A549 (cell line): ENCODE measurements at regions not wholly inside any gene's neighbourhood (a gene's known extent, or its start where the extent isn't known, plus 50 kb on each side); places are given as distances from the start of the nearest gene placed in this dataset.

Experiments
- CBX2 ChIP-seq: fragments of 200-600 bp; sonication (generic); IDR thresholded peaks from 2 replicates; pipeline ENCODE4 v1.6.1; 2016; ENCODE audit warnings: low read depth, mild to moderate bottlenecking, borderline replicate concordance
- ELK1 ChIP-seq: fragments of 150-350 bp; IDR thresholded peaks from 2 replicates; pipeline ENCODE4 v1.6.1; 2014; ENCODE audit warnings: low read depth, mild to moderate bottlenecking, low read length
- EP300 ChIP-seq, 2 experiments: fragments of >200 bp; sonication (Bioruptor Twin); formaldehyde crosslinking; IDR thresholded peaks; 2 replicates in 1 of 2; 3 replicates in 1 of 2; pipeline ENCODE4 v1.6.1; 2016 to 2017
- FOSL2 ChIP-seq, 2 experiments: fragments of 450-650 bp in 1 of 2; fragments of >200 bp in 1 of 2; sonication (Bioruptor Twin) in 1 of 2; formaldehyde crosslinking; IDR thresholded peaks; 2 replicates each; pipeline versions ENCODE4 v1.5.0 to v1.6.1; 2016 to 2020; ENCODE audit warnings: mild to moderate bottlenecking in 1 of 2, moderate library complexity in 1 of 2
- HOXA7 ChIP-seq: fragments of 250-450 bp; sonication (Bioruptor Pico); IDR thresholded peaks from 2 replicates; pipeline ENCODE4 v1.5.0; 2020; ENCODE audit warnings: mild to moderate bottlenecking, moderate library complexity
- MAX ChIP-seq: IDR thresholded peaks from 2 replicates; pipeline ENCODE4 v1.6.1; 2012
- MAZ ChIP-seq: fragments of 150-350 bp; IDR thresholded peaks from 2 replicates; pipeline ENCODE4 v1.6.1; 2014; ENCODE audit warnings: antibody characterized with exemption, low read depth, low read length, borderline replicate concordance
- NPAS2 ChIP-seq: fragments of 250-450 bp; sonication (Bioruptor Pico); IDR thresholded peaks from 2 replicates; pipeline ENCODE4 v1.8.0; 2022; ENCODE audit warnings: mild to moderate bottlenecking, moderate library complexity, borderline replicate concordance
- POLR2A ChIP-seq: IDR thresholded peaks from 2 replicates; pipeline ENCODE4 v1.6.1; 2012; ENCODE audit warnings: mild to moderate bottlenecking, low read length
- POLR2AphosphoS2 ChIP-seq: conservative IDR thresholded peaks from 2 replicates; pipeline ENCODE4 v1.6.1; 2012; ENCODE audit warnings: low read length, improper control_type of control experiment, inconsistent platforms
- RAD21 ChIP-seq, 2 experiments: fragments of >200 bp in 1 of 2; sonication (Bioruptor Twin) in 1 of 2; formaldehyde crosslinking in 1 of 2; IDR thresholded peaks in 1 of 2; conservative IDR thresholded peaks in 1 of 2; 2 replicates in 1 of 2; 3 replicates in 1 of 2; pipeline ENCODE4 v1.6.1; 2012 to 2018; ENCODE audit warnings: inconsistent platforms in 1 of 2
- ZFP36 ChIP-seq: fragments of 450-650 bp; IDR thresholded peaks from 2 replicates; pipeline ENCODE4 v1.6.1; 2014; ENCODE audit warnings: borderline replicate concordance; ENCODE audit not compliant: partially characterized antibody
- TF ChIP-seq, protein P1 (sequence below): fragments of >200 bp; sonication (Bioruptor Twin); formaldehyde crosslinking; IDR thresholded peaks from 3 replicates; pipeline ENCODE4 v1.5.1; 2016
- TF ChIP-seq, protein P2 (sequence below): fragments of 450-650 bp; IDR thresholded peaks from 2 replicates; pipeline ENCODE4 v1.6.1; 2014; ENCODE audit warnings: antibody characterized with exemption

DNA sequence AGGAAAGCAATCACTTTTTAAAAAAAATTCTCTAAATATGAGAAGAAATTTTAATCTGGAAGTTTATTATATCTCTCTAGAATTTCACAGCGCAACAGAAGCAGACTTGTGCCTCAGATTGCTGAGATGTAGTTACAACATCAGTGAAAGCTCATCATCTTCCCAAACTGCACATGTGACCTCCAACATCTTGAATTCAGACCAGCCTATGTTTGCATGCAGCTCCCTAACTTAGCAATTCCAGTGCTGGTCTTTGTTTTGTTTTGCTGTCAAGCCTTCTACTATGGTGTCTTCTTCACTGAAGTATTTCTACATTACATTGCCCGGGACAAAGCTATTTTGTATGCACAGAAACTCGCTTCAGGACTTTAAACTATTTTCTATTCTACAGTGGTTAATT lies 684.8 kb upstream of the PTBP2 start:
- TF ChIP-seq POLR2A (no peak), ZFP36 (no peak), MAX (no peak), CBX2 (no peak), ELK1 (no peak), MAZ (no peak), RAD21 (conservative IDR thresholded peaks at IDR 0.05 in 1 of 2, IDR thresholded peaks at IDR 0.05 in 1 of 2) (no peak), EP300 (IDR thresholded peaks at IDR 0.05) (no peak), HOXA7 (CRISPR knock-in tag) (no peak), POLR2AphosphoS2 (no peak), FOSL2 (IDR thresholded peaks at IDR 0.05) (no peak), FOSL2 (CRISPR knock-in tag; IDR thresholded peaks at IDR 0.05) (no peak), NPAS2 (CRISPR knock-in tag) (no peak)
- TF ChIP-seq, protein P1, sequence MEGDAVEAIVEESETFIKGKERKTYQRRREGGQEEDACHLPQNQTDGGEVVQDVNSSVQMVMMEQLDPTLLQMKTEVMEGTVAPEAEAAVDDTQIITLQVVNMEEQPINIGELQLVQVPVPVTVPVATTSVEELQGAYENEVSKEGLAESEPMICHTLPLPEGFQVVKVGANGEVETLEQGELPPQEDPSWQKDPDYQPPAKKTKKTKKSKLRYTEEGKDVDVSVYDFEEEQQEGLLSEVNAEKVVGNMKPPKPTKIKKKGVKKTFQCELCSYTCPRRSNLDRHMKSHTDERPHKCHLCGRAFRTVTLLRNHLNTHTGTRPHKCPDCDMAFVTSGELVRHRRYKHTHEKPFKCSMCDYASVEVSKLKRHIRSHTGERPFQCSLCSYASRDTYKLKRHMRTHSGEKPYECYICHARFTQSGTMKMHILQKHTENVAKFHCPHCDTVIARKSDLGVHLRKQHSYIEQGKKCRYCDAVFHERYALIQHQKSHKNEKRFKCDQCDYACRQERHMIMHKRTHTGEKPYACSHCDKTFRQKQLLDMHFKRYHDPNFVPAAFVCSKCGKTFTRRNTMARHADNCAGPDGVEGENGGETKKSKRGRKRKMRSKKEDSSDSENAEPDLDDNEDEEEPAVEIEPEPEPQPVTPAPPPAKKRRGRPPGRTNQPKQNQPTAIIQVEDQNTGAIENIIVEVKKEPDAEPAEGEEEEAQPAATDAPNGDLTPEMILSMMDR: no peak
- TF ChIP-seq, protein P2, sequence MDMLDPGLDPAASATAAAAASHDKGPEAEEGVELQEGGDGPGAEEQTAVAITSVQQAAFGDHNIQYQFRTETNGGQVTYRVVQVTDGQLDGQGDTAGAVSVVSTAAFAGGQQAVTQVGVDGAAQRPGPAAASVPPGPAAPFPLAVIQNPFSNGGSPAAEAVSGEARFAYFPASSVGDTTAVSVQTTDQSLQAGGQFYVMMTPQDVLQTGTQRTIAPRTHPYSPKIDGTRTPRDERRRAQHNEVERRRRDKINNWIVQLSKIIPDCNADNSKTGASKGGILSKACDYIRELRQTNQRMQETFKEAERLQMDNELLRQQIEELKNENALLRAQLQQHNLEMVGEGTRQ: no peak
